HG02943 (cell line): ENCODE measurements at regions not wholly inside any gene's neighbourhood (a gene's known extent, or its start where the extent isn't known, plus 50 kb on each side); places are given as distances from the start of the nearest gene placed in this dataset.
A peak's percentile ranks its signal among the peaks of the same experiment; 100 is the strongest.

Experiments used
- ATAC-seq: cut with Tn5 transposase; IDR thresholded peaks from one replicate; pipeline ENCODE4 v1.9.1; 2021; ENCODE audit warnings: mild to moderate bottlenecking, low read depth, moderate library complexity; ENCODE audit not compliant: unreplicated experiment

- no peak for ATAC-seq
These were observed 724.8 kb upstream of the RIOK2 start for GRCh38 chr5:97907646-97908400.

GRCh38 chr5:97909541-97909940 lies 726.5 kb upstream of the RIOK2 start:
- ATAC-seq, result no peak

GRCh38 chr5:97914483-97914882 lies 731.4 kb upstream of the RIOK2 start:
- ATAC-seq, result no peak

- ATAC-seq, result no peak
These were observed 732.1 kb upstream of the RIOK2 start for GRCh38 chr5:97915106-97915505.

GRCh38 chr5:97918057-97918456 lies 735.0 kb upstream of the RIOK2 start:
- ATAC-seq, result no peak

GRCh38 chr5:97918620-97919019 lies 735.6 kb upstream of the RIOK2 start:
- no peak for ATAC-seq

GRCh38 chr5:97919719-97920118 lies 736.7 kb upstream of the RIOK2 start:
- ATAC-seq, result no peak

GRCh38 chr5:97922776-97923175 lies 739.7 kb upstream of the RIOK2 start:
- no peak for ATAC-seq

- peak; percentile 80 for ATAC-seq
These were observed 740.4 kb upstream of the RIOK2 start for GRCh38 chr5:97923496-97923895.

- peak; percentile 75 for ATAC-seq
These were observed 741.0 kb upstream of the RIOK2 start for GRCh38 chr5:97923997-97924396.

- no peak for ATAC-seq
These were observed 746.3 kb upstream of the RIOK2 start for GRCh38 chr5:97929383-97929782.

- no peak for ATAC-seq
These were observed 748.8 kb upstream of the RIOK2 start for GRCh38 chr5:97931829-97932228.

GRCh38 chr5:97936231-97936630 lies 753.2 kb upstream of the RIOK2 start:
- ATAC-seq, result no peak

GRCh38 chr5:97937846-97938245 lies 754.8 kb upstream of the RIOK2 start:
- no peak for ATAC-seq

GRCh38 chr5:97943036-97943435 lies 760.0 kb upstream of the RIOK2 start:
- ATAC-seq, result no peak

GRCh38 chr5:97951139-97951538 lies 768.1 kb upstream of the RIOK2 start:
- no peak for ATAC-seq

GRCh38 chr5:97955450-97955849 lies 772.4 kb upstream of the RIOK2 start:
- ATAC-seq, result no peak

- no peak for ATAC-seq
These were observed 784.2 kb upstream of the RIOK2 start for GRCh38 chr5:97967292-97967691.

- no peak for ATAC-seq
These were observed 785.3 kb upstream of the RIOK2 start for GRCh38 chr5:97968346-97968745.

GRCh38 chr5:97979740-97980139 lies 793.7 kb upstream of the RGMB start:
- no peak for ATAC-seq

- ATAC-seq, result no peak
These were observed 793.2 kb upstream of the RGMB start for GRCh38 chr5:97980291-97980690.

GRCh38 chr5:97986069-97986468 lies 787.4 kb upstream of the RGMB start:
- no peak for ATAC-seq

GRCh38 chr5:97991236-97991635 lies 782.2 kb upstream of the RGMB start:
- ATAC-seq, result no peak
